ENCODE measurements at regions not wholly inside any gene's neighbourhood (a gene's known extent, or its start where the extent isn't known, plus 50 kb on each side); places are given as distances from the start of the nearest gene placed in this dataset.
"Not testable (repeated sequence)": the region's sequence is repeated elsewhere in the genome, so short reads cannot be mapped to it uniquely, and the experiment has no call there.

GRCh38 chr4:149986917-149987316 is 91.3 kb upstream of the DCLK2 start:
- DNase-seq (ENCODE audit: low read depth) = no peak

DNA sequence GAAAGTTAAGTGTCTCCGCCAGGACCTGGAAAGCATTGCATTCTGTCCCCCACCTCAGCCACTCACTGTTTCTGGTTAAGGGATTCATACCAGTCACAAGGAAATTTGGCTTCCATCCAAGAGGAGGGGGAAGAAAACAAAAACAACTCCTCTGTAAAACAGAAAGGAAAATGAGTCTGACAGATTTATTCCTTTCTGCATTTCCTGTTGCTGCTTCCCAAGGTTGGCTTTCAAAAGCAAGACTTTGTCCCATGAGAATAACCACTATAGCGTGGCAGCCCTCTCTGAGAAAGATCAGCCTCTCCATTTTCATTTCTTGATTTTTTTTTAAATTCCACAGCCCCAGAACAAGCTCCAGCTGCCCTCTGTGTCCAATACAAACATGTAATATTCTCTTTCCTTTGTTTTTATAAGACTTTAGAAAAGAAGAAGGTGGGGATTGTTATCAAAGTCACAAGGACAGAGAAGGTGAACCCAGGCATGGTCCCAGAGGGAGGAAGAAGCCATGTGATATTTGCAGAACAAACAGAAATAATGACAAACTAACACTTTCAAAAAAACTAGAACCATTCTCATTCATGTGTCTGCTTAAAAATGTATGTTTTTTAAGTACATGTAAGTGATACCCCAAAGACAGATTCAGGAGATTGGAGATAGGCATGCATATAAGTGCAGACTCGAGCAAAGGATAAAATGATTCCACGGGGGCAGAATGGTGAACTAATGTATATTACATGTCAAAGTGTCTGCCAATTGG is 90.7 kb upstream of the DCLK2 start:
- no peak for DNase-seq (ENCODE audit: low read depth)

GRCh38 chr4:149988087-149988410 is 90.2 kb upstream of the DCLK2 start:
- DNase-seq (ENCODE audit: low read depth) = no peak

- DNase-seq (ENCODE audit: low read depth) = no peak
Measured at GRCh38 chr4:149993030-149993429, 85.2 kb upstream of the DCLK2 start.

GRCh38 chr4:149995134-149995756 is 83.0 kb upstream of the DCLK2 start:
- no peak for DNase-seq (ENCODE audit: low read depth)

GRCh38 chr4:149997881-149998421 is 80.3 kb upstream of the DCLK2 start:
- no peak for DNase-seq (ENCODE audit: low read depth)

GRCh38 chr4:149999485-150000074 is 78.7 kb upstream of the DCLK2 start:
- no peak for DNase-seq (ENCODE audit: low read depth)

GRCh38 chr4:150001815-150002214 is 76.4 kb upstream of the DCLK2 start:
- no peak for DNase-seq (ENCODE audit: low read depth)

DNA sequence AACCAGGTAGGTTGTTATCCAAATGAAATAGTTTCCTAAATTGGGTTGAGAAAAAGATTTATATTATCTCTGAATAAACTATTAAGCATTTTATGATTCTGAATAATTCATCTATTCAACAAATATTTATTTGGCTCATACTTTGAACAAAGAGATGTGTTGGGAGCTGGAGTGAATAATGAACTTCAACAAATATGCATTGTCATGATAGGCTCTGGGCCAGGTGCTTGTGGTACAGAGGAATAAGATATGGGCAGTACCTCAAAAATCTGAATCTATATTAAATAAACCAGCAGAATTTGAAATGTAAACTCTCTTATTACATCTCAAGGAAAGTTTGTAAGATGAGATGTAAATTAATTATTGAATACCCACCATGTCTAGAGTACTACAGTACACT is 75.7 kb upstream of the DCLK2 start:
- DNase-seq (ENCODE audit: low read depth) = no peak

GRCh38 chr4:150004481-150004880 is 73.8 kb upstream of the DCLK2 start:
- no peak for DNase-seq (ENCODE audit: low read depth)

DNA sequence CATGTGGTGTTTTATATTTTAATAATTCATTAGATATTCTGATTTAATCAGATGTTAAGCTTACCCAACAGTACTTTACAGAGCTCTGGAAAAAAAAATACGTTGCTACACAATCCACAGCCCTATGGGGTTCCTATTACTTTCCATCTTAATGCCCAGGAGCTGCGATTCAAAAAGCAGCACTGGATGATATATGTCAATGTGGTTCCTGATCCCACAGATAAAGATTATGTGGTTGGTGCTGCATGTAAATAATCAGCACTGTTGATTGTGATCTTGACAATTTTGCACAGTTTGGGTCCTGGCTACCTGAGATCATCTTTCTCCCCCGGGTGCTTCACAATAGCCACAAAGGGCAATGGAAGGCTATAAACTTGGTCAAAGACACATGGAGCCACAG is 72.7 kb upstream of the DCLK2 start:
- DNase-seq (ENCODE audit: low read depth) = no peak

DNA sequence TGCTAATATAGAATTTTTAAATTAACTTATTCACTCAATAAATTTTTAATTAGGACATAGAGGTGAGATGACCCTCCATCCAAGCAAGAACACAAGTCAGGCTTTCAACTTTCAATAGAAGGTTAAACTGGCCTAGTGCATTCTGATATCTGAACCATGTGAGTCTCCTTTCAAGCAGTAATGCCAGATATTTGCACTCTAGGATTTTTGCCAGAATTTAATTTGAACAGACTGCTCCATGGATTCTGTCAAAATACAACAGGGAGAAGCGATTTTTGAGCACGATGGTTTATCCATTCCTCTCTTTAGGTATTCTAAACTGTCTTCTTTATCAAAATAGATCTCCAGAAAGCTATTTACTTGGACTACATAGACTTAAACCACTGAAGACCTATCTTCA is 72.0 kb upstream of the DCLK2 start:
- no peak for DNase-seq (ENCODE audit: low read depth)

DNA sequence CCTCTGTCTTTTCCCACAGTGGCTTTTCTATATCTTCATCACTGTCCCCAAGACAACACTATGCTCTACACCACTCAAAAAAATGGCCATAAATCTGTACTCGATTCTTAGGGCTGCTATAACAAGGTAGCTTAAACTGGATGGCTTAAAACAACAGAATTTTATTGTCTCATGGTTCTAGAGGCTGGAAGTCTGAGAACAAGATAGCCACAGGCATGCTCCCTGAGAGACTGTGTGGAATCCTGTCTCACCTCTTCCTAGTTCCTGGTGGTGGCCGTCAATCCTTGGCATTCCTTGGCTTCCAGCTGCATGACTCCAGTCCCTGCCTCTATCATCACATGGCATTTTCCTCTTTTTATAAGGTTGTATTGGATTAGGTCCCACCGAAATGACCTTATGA is 70.7 kb upstream of the DCLK2 start:
- no peak for DNase-seq (ENCODE audit: low read depth)

DNA sequence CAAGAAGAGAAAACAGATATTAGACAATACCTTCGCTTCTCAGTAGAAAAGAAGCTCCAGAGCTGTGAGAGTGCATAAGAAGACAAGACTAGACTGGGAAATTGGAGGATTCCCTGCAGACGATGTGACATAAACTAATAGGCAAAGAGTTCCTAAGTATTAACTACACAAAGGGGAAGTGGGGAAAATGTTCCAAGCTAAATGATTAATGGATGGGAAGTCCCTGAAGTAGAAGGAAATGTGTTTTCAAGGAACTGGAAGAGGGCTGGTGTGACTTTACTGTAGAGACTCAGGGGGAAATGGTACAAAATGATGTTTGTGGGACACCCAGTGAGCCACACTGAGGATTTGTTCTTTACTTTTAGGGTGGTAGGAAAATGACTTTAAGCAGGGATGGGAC is 69.7 kb upstream of the DCLK2 start:
- no peak for DNase-seq (ENCODE audit: low read depth)

DNA sequence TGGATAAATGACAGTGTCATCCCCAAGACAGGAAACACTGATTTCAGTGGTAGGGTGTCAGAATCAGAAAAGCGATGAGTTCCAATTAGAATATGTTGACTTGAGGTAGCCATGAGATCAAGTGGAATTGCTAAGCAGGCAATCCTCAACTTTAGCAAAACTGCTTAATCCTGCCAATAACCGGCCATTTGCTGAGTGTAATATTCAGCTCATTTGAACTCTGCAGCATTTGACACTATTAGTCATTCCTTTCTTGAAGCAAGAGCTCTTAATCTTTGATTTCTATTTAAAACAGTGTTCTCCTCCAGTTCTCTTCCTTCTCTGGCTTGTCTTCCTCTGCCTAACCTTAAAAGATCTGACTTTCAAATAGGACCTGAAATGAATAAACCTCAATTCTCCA is 68.7 kb upstream of the DCLK2 start:
- no peak for DNase-seq (ENCODE audit: low read depth)

- no peak for DNase-seq (ENCODE audit: low read depth)
Measured at GRCh38 chr4:150010525-150011126, 67.6 kb upstream of the DCLK2 start.

GRCh38 chr4:150012851-150013360 is 65.3 kb upstream of the DCLK2 start:
- DNase-seq (ENCODE audit: low read depth) = no peak

DNA sequence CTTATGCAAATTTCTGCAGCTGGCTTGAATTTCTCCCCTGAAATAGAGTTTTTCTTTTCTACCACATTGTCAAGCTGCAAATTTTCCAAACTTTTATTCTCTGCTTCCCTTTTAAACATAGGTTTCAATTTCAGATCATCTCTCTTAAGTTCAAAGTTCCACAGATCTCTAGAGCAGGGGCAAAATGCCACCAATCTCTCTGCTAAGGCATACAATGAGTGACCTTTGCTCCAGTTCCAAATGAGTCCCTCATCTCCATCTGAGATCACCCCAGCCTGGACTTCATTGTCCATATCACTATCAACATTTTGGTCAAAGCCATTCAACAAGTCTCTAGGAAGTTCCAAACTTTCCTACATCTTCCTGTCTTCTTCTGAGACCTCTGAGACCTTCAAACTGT is 62.3 kb upstream of the DCLK2 start:
- DNase-seq (ENCODE audit: low read depth) = not testable (repeated sequence)

GRCh38 chr4:150016621-150017020 is 61.6 kb upstream of the DCLK2 start:
- DNase-seq (ENCODE audit: low read depth) = not testable (repeated sequence)

- DNase-seq (ENCODE audit: low read depth) = no peak
Measured at GRCh38 chr4:150018257-150018656, 60.0 kb upstream of the DCLK2 start.

DNA sequence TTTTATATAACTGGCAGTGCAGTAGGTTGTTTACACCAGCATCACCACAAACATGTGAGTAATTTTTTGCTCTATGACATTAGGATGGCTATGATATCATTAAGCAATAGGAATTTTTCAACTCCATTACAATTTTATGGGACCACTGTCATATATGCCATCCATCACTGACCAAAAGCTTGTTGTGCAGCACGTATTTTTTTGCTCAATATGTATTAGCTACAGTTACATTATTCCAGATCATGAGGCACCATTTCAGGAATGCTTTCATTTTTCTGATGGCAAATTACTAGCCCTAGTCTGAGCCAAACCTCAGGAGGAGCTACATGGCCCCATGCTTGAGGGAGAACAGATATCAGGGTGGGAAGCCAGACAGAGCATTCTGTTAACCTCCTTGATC is 56.8 kb upstream of the DCLK2 start:
- no peak for DNase-seq (ENCODE audit: low read depth)

DNA sequence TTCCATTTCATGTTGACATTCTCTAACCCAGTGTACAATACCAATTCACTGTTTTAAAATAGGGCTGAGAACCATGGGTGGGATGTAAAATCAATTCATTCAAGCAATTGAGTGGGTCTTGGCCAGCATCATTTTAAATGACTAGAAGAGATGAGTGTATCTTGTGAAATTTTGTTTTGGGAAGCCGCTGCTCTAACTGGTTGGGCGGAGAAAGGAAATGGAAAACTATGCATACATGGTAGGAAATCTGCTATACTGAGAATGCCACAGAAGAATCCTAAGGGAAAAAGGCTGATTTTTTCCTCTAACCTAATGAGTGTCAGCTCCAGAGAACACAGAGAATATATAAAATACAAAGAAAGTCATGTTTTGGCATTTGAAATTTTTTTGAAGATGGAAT is 54.8 kb upstream of the DCLK2 start:
- DNase-seq (ENCODE audit: low read depth) = no peak

GRCh38 chr4:150026987-150027386 is 51.3 kb upstream of the DCLK2 start:
- DNase-seq (ENCODE audit: low read depth) = not testable (repeated sequence)
